ENCODE measurements at regions not wholly inside any gene's neighbourhood (a gene's known extent, or its start where the extent isn't known, plus 50 kb on each side); places are given as distances from the start of the nearest gene placed in this dataset.
"Not testable (repeated sequence)": the region's sequence is repeated elsewhere in the genome, so short reads cannot be mapped to it uniquely, and the experiment has no call there.

DNA sequence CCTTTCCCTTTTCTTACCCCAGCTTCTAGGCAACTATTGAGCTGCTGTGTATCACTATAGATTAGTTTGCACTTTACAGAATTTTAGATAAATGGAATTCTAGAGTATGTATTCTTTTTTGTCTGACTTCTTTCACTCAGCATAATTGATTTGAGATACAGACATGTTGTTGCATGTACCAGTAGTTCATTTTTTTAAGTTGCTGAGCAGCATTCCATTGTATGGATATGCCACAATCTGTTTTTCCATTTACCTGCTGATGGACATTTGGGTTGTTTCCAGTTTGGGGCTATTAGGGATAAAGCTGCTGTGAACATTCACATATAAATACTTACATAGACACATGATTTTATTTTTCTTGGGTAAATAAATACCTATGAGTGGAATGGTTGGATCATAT is 135.7 kb downstream of the IGF1 start:
- Mint-ChIP-seq H3K27me3 (ENCODE audit: insufficient read depth) (peaks cover 2% of the 10 kb centered on the region), H3K36me3 (ENCODE audit: low read depth) (no peaks in the 10 kb centered on the region), H3K27ac (no peak overlapping the region), H3K4me1 (ENCODE audit: low read depth) (peaks cover 12% of the 10 kb centered on the region), H3K4me3 (no peak overlapping the region), H3K9me3 (peaks cover 3% of the 10 kb centered on the region)
- DNase-seq (ENCODE audit: low spot score): no peak
- intact Hi-C loops (cut with micrococcal nuclease): no loop called here

- H3K27me3 Mint-ChIP-seq (ENCODE audit: insufficient read depth): peaks cover 2% of the 10 kb centered on the region
- H3K9me3 Mint-ChIP-seq: peaks cover 3% of the 10 kb centered on the region
- no peak for DNase-seq (ENCODE audit: low spot score)
- H3K4me1 Mint-ChIP-seq (ENCODE audit: low read depth): peaks cover 12% of the 10 kb centered on the region
- intact Hi-C loops (cut with micrococcal nuclease): no loop called here
- no peaks in the 10 kb centered on the region for H3K36me3 Mint-ChIP-seq (ENCODE audit: low read depth)
- no peak overlapping the region for H3K27ac Mint-ChIP-seq
- H3K4me3 Mint-ChIP-seq: no peak overlapping the region
Observed at GRCh38 chr12:102343361-102344121, 136.8 kb downstream of the IGF1 start.

DNA sequence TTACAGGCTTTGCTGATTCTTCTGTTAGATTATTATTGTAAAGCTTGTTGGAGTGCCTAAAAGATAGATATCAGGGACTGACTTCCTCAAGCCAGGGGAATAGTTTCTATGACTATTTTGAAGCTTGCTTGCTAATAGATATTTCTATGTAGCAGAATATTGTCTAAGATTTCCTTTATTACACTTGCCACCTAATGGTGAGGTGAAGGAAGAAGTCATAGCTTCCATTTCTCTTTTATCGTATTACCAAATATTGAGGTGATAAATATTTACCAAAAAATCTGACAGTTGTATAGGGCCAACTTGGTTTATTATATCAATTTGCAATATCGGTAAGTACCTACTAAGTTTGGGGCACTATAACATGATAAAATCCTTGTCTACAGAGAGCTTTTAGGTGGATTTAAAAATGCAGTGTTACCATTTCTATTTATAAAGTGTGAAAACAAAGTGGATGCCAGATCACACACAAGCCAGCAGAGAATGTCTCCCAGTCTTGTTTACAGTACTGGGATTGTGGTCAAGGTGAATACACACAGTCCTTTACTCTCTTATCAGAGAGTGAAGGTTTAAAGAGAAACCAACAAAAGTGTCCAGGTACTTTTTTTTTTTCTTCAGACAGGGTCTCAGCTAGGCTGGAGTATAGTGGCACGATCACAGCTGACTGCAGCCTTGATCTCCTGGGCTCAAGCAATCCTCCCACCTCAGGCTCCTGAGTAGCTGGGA is 137.9 kb downstream of the IGF1 start:
- Mint-ChIP-seq H3K27ac (no peak overlapping the region), H3K4me3 (no peak overlapping the region), H3K36me3 (ENCODE audit: low read depth) (no peaks in the 10 kb centered on the region), H3K27me3 (ENCODE audit: insufficient read depth) (no peaks in the 10 kb centered on the region), H3K4me1 (ENCODE audit: low read depth) (peaks cover 12% of the 10 kb centered on the region), H3K9me3 (no peaks in the 10 kb centered on the region)
- no peak for DNase-seq (ENCODE audit: low spot score)
- intact Hi-C loops (cut with micrococcal nuclease): no loop called here

- Mint-ChIP-seq H3K4me1 (ENCODE audit: low read depth) (no peaks in the 10 kb centered on the region), H3K36me3 (ENCODE audit: low read depth) (no peaks in the 10 kb centered on the region), H3K9me3 (peaks cover 5% of the 10 kb centered on the region), H3K27me3 (ENCODE audit: insufficient read depth) (peaks cover 4% of the 10 kb centered on the region), H3K4me3 (no peak overlapping the region), H3K27ac (no peak overlapping the region)
- intact Hi-C loops (cut with micrococcal nuclease): no loop called here
- DNase-seq (ENCODE audit: low spot score): no peak
Observed at GRCh38 chr12:102334765-102335164, 137.1 kb upstream of the PMCH start.

DNA sequence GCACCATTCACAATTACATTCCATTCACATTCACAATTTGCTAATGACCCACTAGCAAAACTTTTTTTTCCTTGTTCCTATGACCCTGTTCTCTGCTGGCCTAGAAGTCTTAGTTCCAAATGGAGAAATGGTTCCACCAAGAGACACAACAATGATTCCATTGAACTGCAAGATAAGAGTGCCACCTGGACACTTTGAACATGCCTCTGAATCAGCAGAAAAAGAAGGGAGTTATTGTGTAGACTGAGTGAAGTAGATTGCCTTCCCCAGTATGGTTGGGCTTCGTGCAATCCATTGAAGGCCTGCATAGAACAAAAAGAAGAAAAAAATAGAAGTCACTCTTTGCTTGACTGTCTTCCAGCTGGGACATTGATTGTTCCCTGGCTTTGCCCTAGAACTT is 133.8 kb upstream of the PMCH start:
- H3K36me3 Mint-ChIP-seq (ENCODE audit: low read depth): no peaks in the 10 kb centered on the region
- peaks cover 4% of the 10 kb centered on the region for H3K27me3 Mint-ChIP-seq (ENCODE audit: insufficient read depth)
- H3K4me1 Mint-ChIP-seq (ENCODE audit: low read depth): no peaks in the 10 kb centered on the region
- no peak for DNase-seq (ENCODE audit: low spot score)
- H3K4me3 Mint-ChIP-seq: no peak overlapping the region
- peaks cover 5% of the 10 kb centered on the region for H3K9me3 Mint-ChIP-seq
- intact Hi-C loops (cut with micrococcal nuclease): no loop called here
- no peak overlapping the region for H3K27ac Mint-ChIP-seq

- Mint-ChIP-seq H3K9me3 (peaks cover 11% of the 10 kb centered on the region), H3K4me1 (ENCODE audit: low read depth) (no peaks in the 10 kb centered on the region), H3K27ac (no peak overlapping the region), H3K27me3 (ENCODE audit: insufficient read depth) (peaks cover 4% of the 10 kb centered on the region), H3K36me3 (ENCODE audit: low read depth) (no peaks in the 10 kb centered on the region), H3K4me3 (no peak overlapping the region)
- no peak for DNase-seq (ENCODE audit: low spot score)
- intact Hi-C loops (cut with micrococcal nuclease): no loop called here
Observed at GRCh38 chr12:102329883-102330282, 132.2 kb upstream of the PMCH start.

DNA sequence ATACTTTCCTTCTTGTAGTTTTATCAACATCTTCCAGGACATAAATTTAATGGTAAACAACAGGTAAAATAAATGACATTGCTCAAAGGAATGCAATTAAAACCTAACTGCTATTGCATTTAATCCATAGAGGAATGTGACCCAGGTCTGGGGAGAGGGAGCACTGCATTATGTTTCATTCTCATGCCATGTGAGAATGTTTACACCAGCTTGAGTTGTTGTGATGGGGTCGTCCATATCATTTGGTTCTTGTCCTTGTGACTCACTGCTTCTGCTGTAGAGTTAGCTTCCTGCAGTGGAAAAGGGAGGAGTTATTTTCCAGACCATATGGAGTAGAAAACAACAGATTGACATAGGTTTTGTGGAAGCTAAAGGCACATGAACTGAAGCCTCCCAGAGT is 129.3 kb upstream of the PMCH start:
- intact Hi-C loops (cut with micrococcal nuclease): no loop called here

GRCh38 chr12:102325108-102325507 is 127.5 kb upstream of the PMCH start:
- not testable (repeated sequence) for H3K27me3 Mint-ChIP-seq (ENCODE audit: insufficient read depth)

More for the DNA sequence above, 129.3 kb upstream of the PMCH start:
- no peak overlapping the region for H3K27ac Mint-ChIP-seq
- no peak overlapping the region for H3K4me3 Mint-ChIP-seq
- DNase-seq (ENCODE audit: low spot score): no peak
- peaks cover 14% of the 10 kb centered on the region for H3K9me3 Mint-ChIP-seq
- no peaks in the 10 kb centered on the region for H3K27me3 Mint-ChIP-seq (ENCODE audit: insufficient read depth)
- H3K36me3 Mint-ChIP-seq (ENCODE audit: low read depth): no peaks in the 10 kb centered on the region
- no peaks in the 10 kb centered on the region for H3K4me1 Mint-ChIP-seq (ENCODE audit: low read depth)

GRCh38 chr12:102323799-102324198 is 126.2 kb upstream of the PMCH start:
- peaks cover 4% of the 10 kb centered on the region for H3K27me3 Mint-ChIP-seq (ENCODE audit: insufficient read depth)
- peaks cover 20% of the 10 kb centered on the region for H3K9me3 Mint-ChIP-seq
- H3K4me3 Mint-ChIP-seq: no peak overlapping the region
- DNase-seq (ENCODE audit: low spot score): no peak
- no peaks in the 10 kb centered on the region for H3K4me1 Mint-ChIP-seq (ENCODE audit: low read depth)
- no peaks in the 10 kb centered on the region for H3K36me3 Mint-ChIP-seq (ENCODE audit: low read depth)
- intact Hi-C loops (cut with micrococcal nuclease): no loop called here
- H3K27ac Mint-ChIP-seq: no peak overlapping the region

More at GRCh38 chr12:102325108-102325507, 127.5 kb upstream of the PMCH start:
- H3K27ac Mint-ChIP-seq; DNase-seq (ENCODE audit: low spot score); H3K4me1 Mint-ChIP-seq (ENCODE audit: low read depth); intact Hi-C loops (cut with micrococcal nuclease); H3K36me3 Mint-ChIP-seq (ENCODE audit: low read depth); H3K4me3 Mint-ChIP-seq: not testable (repeated sequence)
- H3K9me3 Mint-ChIP-seq: peaks cover 20% of the 10 kb centered on the region

DNA sequence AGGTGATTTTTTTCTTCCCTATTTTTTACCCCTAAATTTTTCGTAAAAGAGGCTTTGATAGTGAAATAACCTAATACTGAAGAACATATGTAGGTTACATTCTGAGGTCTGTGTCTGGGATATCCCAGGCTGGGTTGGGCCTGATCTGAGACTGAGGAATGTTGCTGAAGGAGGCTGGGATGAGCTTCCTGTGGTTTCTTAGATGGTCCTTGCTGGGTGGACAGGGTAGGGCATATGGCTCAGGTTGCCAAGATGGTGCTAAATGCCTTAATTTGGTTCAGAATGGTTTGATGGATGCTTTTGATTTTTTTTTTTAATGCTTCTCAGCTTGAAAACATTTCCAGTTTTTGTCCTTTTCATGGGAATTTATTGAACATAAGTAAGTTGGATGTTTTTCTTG is 124.6 kb upstream of the PMCH start:
- Mint-ChIP-seq H3K27me3 (ENCODE audit: insufficient read depth) (peaks cover 7% of the 10 kb centered on the region), H3K36me3 (ENCODE audit: low read depth) (no peaks in the 10 kb centered on the region), H3K27ac (no peak overlapping the region), H3K4me1 (ENCODE audit: low read depth) (peaks cover 2% of the 10 kb centered on the region), H3K4me3 (no peak overlapping the region), H3K9me3 (peaks cover 20% of the 10 kb centered on the region)
- intact Hi-C loops (cut with micrococcal nuclease): no loop called here
- DNase-seq (ENCODE audit: low spot score): no peak

GRCh38 chr12:102321305-102322082 is 123.9 kb upstream of the PMCH start:
- H3K9me3 Mint-ChIP-seq: peaks cover 20% of the 10 kb centered on the region
- H3K36me3 Mint-ChIP-seq (ENCODE audit: low read depth): no peaks in the 10 kb centered on the region
- no peak overlapping the region for H3K27ac Mint-ChIP-seq
- DNase-seq (ENCODE audit: low spot score): no peak
- H3K27me3 Mint-ChIP-seq (ENCODE audit: insufficient read depth): peaks cover 7% of the 10 kb centered on the region
- intact Hi-C loops (cut with micrococcal nuclease): no loop called here
- no peak overlapping the region for H3K4me3 Mint-ChIP-seq
- H3K4me1 Mint-ChIP-seq (ENCODE audit: low read depth): peaks cover 4% of the 10 kb centered on the region

- DNase-seq (ENCODE audit: low spot score): no peak
- intact Hi-C loops (cut with micrococcal nuclease): no loop called here
- Mint-ChIP-seq H3K4me1 (ENCODE audit: low read depth) (peaks cover 4% of the 10 kb centered on the region), H3K27ac (no peak overlapping the region), H3K9me3 (peaks cover 6% of the 10 kb centered on the region), H3K27me3 (ENCODE audit: insufficient read depth) (peaks cover 9% of the 10 kb centered on the region), H3K4me3 (no peak overlapping the region), H3K36me3 (ENCODE audit: low read depth) (no peaks in the 10 kb centered on the region)
Observed at GRCh38 chr12:102317155-102317554, 119.5 kb upstream of the PMCH start.

GRCh38 chr12:102316723-102317122 is 119.1 kb upstream of the PMCH start:
- Mint-ChIP-seq H3K4me1 (ENCODE audit: low read depth) (peaks cover 4% of the 10 kb centered on the region), H3K9me3 (peaks cover 6% of the 10 kb centered on the region), H3K27me3 (ENCODE audit: insufficient read depth) (peaks cover 9% of the 10 kb centered on the region), H3K4me3 (no peak overlapping the region), H3K27ac (no peak overlapping the region), H3K36me3 (ENCODE audit: low read depth) (no peaks in the 10 kb centered on the region)
- DNase-seq (ENCODE audit: low spot score): no peak
- intact Hi-C loops (cut with micrococcal nuclease): no loop called here

Data from activated T-helper 1 cell treated with anti-CD3 and anti-CD28 coated beads, Interleukin-12 subunit alpha, Interleukin-12 subunit beta, Interleukin-2, Interleukin-4 antibody, amounts not matched to agents 30 ng/mL and 10 ng/mL and 1 ng/mL, durations not matched to agents 14 hours and 24 hours and 36 hours (primary cell).